HG03342 (cell line): ENCODE measurements at regions not wholly inside any gene's neighbourhood (a gene's known extent, or its start where the extent isn't known, plus 50 kb on each side); places are given as distances from the start of the nearest gene placed in this dataset.
"Not testable (repeated sequence)": the region's sequence is repeated elsewhere in the genome, so short reads cannot be mapped to it uniquely, and the experiment has no call there.

Experiments used
- ATAC-seq: cut with Tn5 transposase; IDR thresholded peaks from one replicate; pipeline ENCODE4 v1.9.1; 2021; ENCODE audit warnings: mild to moderate bottlenecking, moderate library complexity; ENCODE audit not compliant: unreplicated experiment

GRCh38 chr20:51189814-51190782, 167.2 kb upstream of the KCNG1 start:
- no peak for ATAC-seq

GRCh38 chr20:51188941-51189340, 166.0 kb upstream of the KCNG1 start:
- ATAC-seq = no peak

- ATAC-seq = no peak
Measured at GRCh38 chr20:51187261-51187660, 164.4 kb upstream of the KCNG1 start.

GRCh38 chr20:51185861-51186260, 163.0 kb upstream of the KCNG1 start:
- no peak for ATAC-seq

- no peak for ATAC-seq
Measured at GRCh38 chr20:51185277-51185676, 162.4 kb upstream of the KCNG1 start.

- ATAC-seq = no peak
Measured at GRCh38 chr20:51184289-51184688, 161.4 kb upstream of the KCNG1 start.

- no peak for ATAC-seq
Measured at GRCh38 chr20:51183451-51183850, 160.5 kb upstream of the KCNG1 start.

GRCh38 chr20:51182571-51182970, 159.7 kb upstream of the KCNG1 start:
- ATAC-seq = no peak

GRCh38 chr20:51178153-51178552, 155.2 kb upstream of the KCNG1 start:
- ATAC-seq = no peak

GRCh38 chr20:51176876-51177275, 154.0 kb upstream of the KCNG1 start:
- no peak for ATAC-seq

GRCh38 chr20:51176446-51176845, 153.5 kb upstream of the KCNG1 start:
- ATAC-seq = no peak

- ATAC-seq = no peak
Measured at GRCh38 chr20:51175724-51176123, 152.8 kb upstream of the KCNG1 start.

- no peak for ATAC-seq
Measured at GRCh38 chr20:51175156-51175555, 152.2 kb upstream of the KCNG1 start.

- ATAC-seq = no peak
Measured at GRCh38 chr20:51174536-51174935, 151.6 kb upstream of the KCNG1 start.

GRCh38 chr20:51172558-51173428, 149.9 kb upstream of the KCNG1 start:
- no peak for ATAC-seq

- no peak for ATAC-seq
Measured at GRCh38 chr20:51171141-51171540, 148.2 kb upstream of the KCNG1 start.

- no peak for ATAC-seq
Measured at GRCh38 chr20:51169813-51170212, 146.9 kb upstream of the KCNG1 start.

GRCh38 chr20:51167911-51168310, 145.0 kb upstream of the KCNG1 start:
- not testable (repeated sequence) for ATAC-seq

GRCh38 chr20:51166489-51166888, 143.6 kb upstream of the KCNG1 start:
- ATAC-seq = no peak

GRCh38 chr20:51165131-51165530, 142.2 kb upstream of the KCNG1 start:
- ATAC-seq = no peak

GRCh38 chr20:51164731-51165130, 141.8 kb upstream of the KCNG1 start:
- no peak for ATAC-seq
